HFFc6 (cell line): ENCODE measurements at regions not wholly inside any gene's neighbourhood (a gene's known extent, or its start where the extent isn't known, plus 50 kb on each side); places are given as distances from the start of the nearest gene placed in this dataset.

Experiments used
- DNase-seq: peaks from one replicate; pipeline ENCODE4 v3.0.0-alpha.2; 2018
- H3K27ac Mint-ChIP-seq: 2 replicates; pipeline ENCODE4 v1.8.0; 2020; ENCODE audit warnings: mild to moderate bottlenecking, mixed read lengths
- H3K27me3 Mint-ChIP-seq: 2 replicates; pipeline ENCODE4 v1.8.0; 2021; ENCODE audit warnings: mild to moderate bottlenecking, moderate library complexity, mixed read lengths; ENCODE audit not compliant: insufficient read depth
- H3K36me3 Mint-ChIP-seq: 2 replicates; pipeline ENCODE4 v1.8.0; 2021; ENCODE audit warnings: low read depth, mixed read lengths
- H3K4me1 Mint-ChIP-seq: 2 replicates; pipeline ENCODE4 v1.8.0; 2020; ENCODE audit warnings: low read depth, mixed read lengths
- H3K4me3 Mint-ChIP-seq: 2 replicates; pipeline ENCODE4 v1.8.0; 2020; ENCODE audit warnings: mild to moderate bottlenecking, moderate library complexity, mixed read lengths
- H3K9me3 Mint-ChIP-seq: 2 replicates; pipeline ENCODE4 v1.8.0; 2020; ENCODE audit warnings: mild to moderate bottlenecking, mixed read lengths
- CTCF ChIP-seq: fragments of 200-600 bp; sonication (generic); IDR thresholded peaks from 2 replicates; pipeline ENCODE4 v1.5.0; 2021; ENCODE audit warnings: antibody characterized with exemption, mild to moderate bottlenecking

GRCh38 chr13:28566891-28567290, 72.0 kb upstream of the FLT1 start:
- no peaks in the 10 kb centered on the region for H3K9me3 Mint-ChIP-seq
- no peak overlapping the region for H3K27ac Mint-ChIP-seq
- no peak for TF ChIP-seq CTCF
- H3K4me1 Mint-ChIP-seq = peaks cover 40% of the 10 kb centered on the region
- no peaks in the 10 kb centered on the region for H3K27me3 Mint-ChIP-seq
- DNase-seq = no peak
- no peaks in the 10 kb centered on the region for H3K36me3 Mint-ChIP-seq
- H3K4me3 Mint-ChIP-seq = no peak overlapping the region

- TF ChIP-seq CTCF = no peak
- Mint-ChIP-seq H3K4me1 (peaks cover 40% of the 10 kb centered on the region), H3K36me3 (no peaks in the 10 kb centered on the region)
These were observed 71.4 kb upstream of the FLT1 start for GRCh38 chr13:28566283-28566682.

GRCh38 chr13:28564030-28564429, 69.1 kb upstream of the FLT1 start:
- H3K4me1 Mint-ChIP-seq = peaks cover 44% of the 10 kb centered on the region
- H3K27ac Mint-ChIP-seq = no peak overlapping the region
- no peaks in the 10 kb centered on the region for H3K27me3 Mint-ChIP-seq
- DNase-seq = no peak
- no peak overlapping the region for H3K4me3 Mint-ChIP-seq
- H3K9me3 Mint-ChIP-seq = no peaks in the 10 kb centered on the region
- no peaks in the 10 kb centered on the region for H3K36me3 Mint-ChIP-seq
- TF ChIP-seq CTCF = no peak

More at GRCh38 chr13:28566283-28566682, 71.4 kb upstream of the FLT1 start:
- no peaks in the 10 kb centered on the region for H3K27me3 Mint-ChIP-seq
- DNase-seq = no peak
- no peak overlapping the region for H3K4me3 Mint-ChIP-seq
- H3K9me3 Mint-ChIP-seq = no peaks in the 10 kb centered on the region
- H3K27ac Mint-ChIP-seq = no peak overlapping the region

- no peak for TF ChIP-seq CTCF
- Mint-ChIP-seq H3K4me3 (no peak overlapping the region), H3K27me3 (no peaks in the 10 kb centered on the region), H3K9me3 (no peaks in the 10 kb centered on the region), H3K27ac (no peak overlapping the region), H3K36me3 (no peaks in the 10 kb centered on the region), H3K4me1 (peaks cover 43% of the 10 kb centered on the region)
- no peak for DNase-seq
These were observed 68.7 kb upstream of the FLT1 start for GRCh38 chr13:28563609-28564008.

- DNase-seq = no peak
- no peaks in the 10 kb centered on the region for H3K9me3 Mint-ChIP-seq
- H3K36me3 Mint-ChIP-seq = no peaks in the 10 kb centered on the region
- no peaks in the 10 kb centered on the region for H3K27me3 Mint-ChIP-seq
- no peak overlapping the region for H3K27ac Mint-ChIP-seq
- no peak overlapping the region for H3K4me3 Mint-ChIP-seq
- peaks cover 47% of the 10 kb centered on the region for H3K4me1 Mint-ChIP-seq
- no peak for TF ChIP-seq CTCF
These were observed 65.7 kb upstream of the FLT1 start for GRCh38 chr13:28560612-28561011.
